DND-41 (cell line): ENCODE measurements at regions not wholly inside any gene's neighbourhood (a gene's known extent, or its start where the extent isn't known, plus 50 kb on each side); places are given as distances from the start of the nearest gene placed in this dataset.

ENCODE experiments used
- ATAC-seq: fragments of 200-7000 bp; cut with Tn5 transposase; 3 replicates; pipeline ENCODE4 v1.9.1; 2021; ENCODE audit warnings: low read depth; ENCODE audit not compliant: insufficient read depth
- DNase-seq: peaks from one replicate; pipeline ENCODE4 v3.0.0-alpha.2; 2020
- H2AFZ ChIP-seq: 2 replicates; pipeline ENCODE4 v1.6.0; 2012; ENCODE audit warnings: low read depth, low read length
- H3K27ac ChIP-seq: 2 replicates; pipeline ENCODE4 v1.5.1; 2012; ENCODE audit warnings: low read length, inconsistent platforms
- H3K27me3 ChIP-seq: fragments of 200-600 bp; sonication (generic); 2 replicates; pipeline ENCODE4 v1.6.0; 2012; ENCODE audit warnings: low read length, mild to moderate bottlenecking, inconsistent platforms; ENCODE audit not compliant: insufficient read depth, poor library complexity
- H3K36me3 ChIP-seq: 2 replicates; pipeline ENCODE4 v1.5.1; 2012; ENCODE audit warnings: low read length, inconsistent platforms; ENCODE audit not compliant: insufficient read depth
- H3K4me1 ChIP-seq: 2 replicates; pipeline ENCODE4 v1.5.1; 2012; ENCODE audit warnings: mild to moderate bottlenecking, low read length; ENCODE audit not compliant: insufficient read depth
- H3K4me2 ChIP-seq: 2 replicates; pipeline ENCODE4 v1.6.0; 2012; ENCODE audit warnings: mild to moderate bottlenecking, moderate library complexity, low read length, inconsistent platforms; ENCODE audit not compliant: insufficient read depth
- H3K4me3 ChIP-seq, 2 experiments: fragments of 200-600 bp in 1 of 2; shearing (Covaris generic) in 1 of 2; 2 replicates each; pipeline ENCODE4 v1.5.1; 2012 to 2016; ENCODE audit warnings: inconsistent platforms in 2 of 2, low read length in 2 of 2, mild to moderate bottlenecking in 2 of 2, low read depth in 1 of 2, moderate library complexity in 1 of 2
- H3K79me2 ChIP-seq: 2 replicates; pipeline ENCODE4 v1.6.0; 2012; ENCODE audit warnings: low read length, inconsistent platforms; ENCODE audit not compliant: insufficient read depth
- H3K9ac ChIP-seq: 2 replicates; pipeline ENCODE4 v1.6.0; 2012; ENCODE audit warnings: low read depth, mild to moderate bottlenecking, inconsistent platforms, low read length, moderate library complexity
- H3K9me3 ChIP-seq: 2 replicates; pipeline ENCODE4 v1.5.1; 2012; ENCODE audit warnings: low read length, moderate library complexity, mild to moderate bottlenecking, inconsistent platforms; ENCODE audit not compliant: insufficient read depth, severe bottlenecking
- H4K20me1 ChIP-seq: 2 replicates; pipeline ENCODE4 v1.6.0; 2012; ENCODE audit warnings: low read length; ENCODE audit not compliant: insufficient read depth
- EZH2 ChIP-seq: IDR thresholded peaks from 3 replicates; pipeline ENCODE4 v1.6.1; 2012; ENCODE audit warnings: borderline replicate concordance, low read depth, mild to moderate bottlenecking, moderate library complexity, low read length, inconsistent platforms; ENCODE audit not compliant: severe bottlenecking
- TF ChIP-seq, protein P1 (sequence below): IDR thresholded peaks from 2 replicates; pipeline ENCODE4 v1.5.1; 2012; ENCODE audit warnings: borderline replicate concordance, low read length, moderate library complexity, mild to moderate bottlenecking; ENCODE audit not compliant: poor library complexity, severe bottlenecking; ENCODE audit errors: extremely low read depth

DNA sequence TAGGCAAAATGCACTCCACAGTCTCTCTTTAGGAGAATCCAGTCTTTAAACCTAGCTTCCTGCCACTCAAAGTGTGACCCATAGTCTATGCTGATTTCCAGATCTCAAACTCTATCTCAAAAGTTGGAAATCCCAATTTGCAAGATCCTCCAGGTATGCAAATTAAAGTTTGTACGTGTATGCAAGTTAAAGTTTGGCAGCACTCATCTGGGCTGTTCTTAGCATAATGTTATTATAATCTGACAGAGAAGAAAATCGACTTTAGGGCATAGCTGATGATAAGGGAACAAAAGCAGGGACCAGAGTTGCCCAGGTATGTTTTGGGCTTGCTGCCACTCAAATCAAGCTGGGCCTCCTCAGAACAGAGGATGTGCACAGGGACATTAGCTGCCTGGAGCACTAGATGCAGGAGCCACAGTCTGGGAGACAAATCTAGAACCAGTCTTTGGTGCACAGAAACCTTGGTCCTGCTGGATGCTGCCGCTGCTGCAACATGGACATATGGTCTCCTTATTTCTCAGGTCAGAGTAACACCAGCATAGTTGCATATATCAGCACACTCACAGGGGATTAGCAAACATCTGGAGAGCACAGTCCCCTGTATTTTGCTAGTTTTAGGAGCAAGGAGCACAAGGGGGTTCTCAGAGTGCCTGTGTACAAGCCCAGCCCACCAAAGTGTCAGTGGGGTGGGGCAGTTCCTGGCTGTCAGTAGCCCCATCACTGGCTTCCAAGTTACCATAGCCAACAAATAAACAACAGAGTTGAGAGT lies 242.6 kb downstream of the TTC32 start:
- Histone ChIP-seq H3K9me3 (no peaks in the 10 kb centered on the region), H3K4me3 (no peak overlapping the region), H3K27ac (no peak overlapping the region), H3K36me3 (no peaks in the 10 kb centered on the region), H3K27me3 (no peaks in the 10 kb centered on the region), H3K79me2 (no peaks in the 10 kb centered on the region), H3K9ac (no peak overlapping the region), H3K4me2 (no peak overlapping the region), H4K20me1 (no peaks in the 10 kb centered on the region), H3K4me1 (no peaks in the 10 kb centered on the region), H2AFZ (no peak overlapping the region)
- TF ChIP-seq, protein P1, sequence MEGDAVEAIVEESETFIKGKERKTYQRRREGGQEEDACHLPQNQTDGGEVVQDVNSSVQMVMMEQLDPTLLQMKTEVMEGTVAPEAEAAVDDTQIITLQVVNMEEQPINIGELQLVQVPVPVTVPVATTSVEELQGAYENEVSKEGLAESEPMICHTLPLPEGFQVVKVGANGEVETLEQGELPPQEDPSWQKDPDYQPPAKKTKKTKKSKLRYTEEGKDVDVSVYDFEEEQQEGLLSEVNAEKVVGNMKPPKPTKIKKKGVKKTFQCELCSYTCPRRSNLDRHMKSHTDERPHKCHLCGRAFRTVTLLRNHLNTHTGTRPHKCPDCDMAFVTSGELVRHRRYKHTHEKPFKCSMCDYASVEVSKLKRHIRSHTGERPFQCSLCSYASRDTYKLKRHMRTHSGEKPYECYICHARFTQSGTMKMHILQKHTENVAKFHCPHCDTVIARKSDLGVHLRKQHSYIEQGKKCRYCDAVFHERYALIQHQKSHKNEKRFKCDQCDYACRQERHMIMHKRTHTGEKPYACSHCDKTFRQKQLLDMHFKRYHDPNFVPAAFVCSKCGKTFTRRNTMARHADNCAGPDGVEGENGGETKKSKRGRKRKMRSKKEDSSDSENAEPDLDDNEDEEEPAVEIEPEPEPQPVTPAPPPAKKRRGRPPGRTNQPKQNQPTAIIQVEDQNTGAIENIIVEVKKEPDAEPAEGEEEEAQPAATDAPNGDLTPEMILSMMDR, result no peak
- TF ChIP-seq EZH2, result no peak
- DNase-seq (no peak), ATAC-seq (no peak)

DNA sequence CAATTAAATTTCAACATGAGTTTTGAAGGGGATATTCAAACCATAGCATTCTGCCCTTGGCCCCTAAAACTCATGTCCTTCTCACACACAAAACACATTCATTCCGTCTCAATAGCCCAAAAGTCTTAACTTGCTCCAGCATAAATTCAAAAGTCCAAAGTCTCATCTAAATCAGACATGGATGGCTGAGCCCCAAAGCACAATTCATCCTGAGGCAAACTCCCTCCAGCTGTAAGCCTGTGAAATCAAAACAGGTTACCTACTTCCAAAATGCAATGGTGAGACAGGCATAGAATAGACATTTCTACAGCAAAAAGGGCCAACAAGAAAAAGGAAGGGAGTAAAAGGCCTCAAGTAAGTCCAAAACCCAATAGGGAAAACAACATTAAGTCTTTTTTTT lies 245.8 kb downstream of the TTC32 start:
- no peaks in the 10 kb centered on the region for H3K36me3 ChIP-seq
- H3K4me1 ChIP-seq, result no peaks in the 10 kb centered on the region
- no peak overlapping the region for H3K4me2 ChIP-seq
- H2AFZ ChIP-seq, result no peak overlapping the region
- H3K9ac ChIP-seq, result no peak overlapping the region
- no peak for ATAC-seq
- no peak overlapping the region for H3K4me3 ChIP-seq
- TF ChIP-seq EZH2, result no peak
- TF ChIP-seq, protein P1, result no peak
- no peaks in the 10 kb centered on the region for H3K79me2 ChIP-seq
- H3K27me3 ChIP-seq, result no peaks in the 10 kb centered on the region
- DNase-seq, result no peak
- H3K9me3 ChIP-seq, result no peaks in the 10 kb centered on the region
- no peak overlapping the region for H3K27ac ChIP-seq
- H4K20me1 ChIP-seq, result no peaks in the 10 kb centered on the region

DNA sequence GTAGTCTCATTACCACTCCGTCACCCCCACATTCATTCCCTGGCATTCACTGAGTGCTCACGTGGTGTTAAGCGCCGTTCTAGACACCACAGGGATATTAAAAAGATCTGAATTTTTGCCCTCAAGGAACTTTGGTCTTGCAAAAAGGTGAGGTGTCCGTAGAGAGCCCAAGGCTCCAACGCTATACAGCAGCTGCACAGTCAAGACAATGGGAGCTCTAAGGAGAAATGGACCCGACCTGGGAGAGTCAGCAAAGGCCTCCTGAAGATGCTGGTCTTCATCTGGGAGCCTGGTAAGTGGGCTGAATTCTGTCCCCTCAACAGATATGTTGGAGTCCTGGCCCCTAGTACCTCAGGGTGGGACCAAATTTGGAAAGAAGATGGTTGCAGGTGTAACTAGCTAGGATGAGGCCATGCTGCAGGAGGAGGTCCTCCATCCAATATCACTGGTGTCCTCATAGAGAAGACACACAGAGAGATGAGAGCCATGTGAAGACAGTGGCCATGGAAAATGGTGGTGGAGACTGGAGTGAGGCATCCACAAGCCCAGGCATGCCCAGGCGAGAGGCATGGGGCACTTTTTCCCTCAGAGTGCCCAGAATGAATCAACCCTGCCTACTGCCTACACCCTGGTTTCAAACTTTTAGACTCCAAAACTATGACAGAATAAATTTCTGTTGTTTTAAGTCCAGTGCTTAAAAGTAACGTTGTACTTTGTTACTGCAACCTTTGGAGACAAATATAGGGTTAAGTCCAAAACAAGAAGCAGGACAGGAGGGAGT lies 247.3 kb downstream of the TTC32 start:
- TF ChIP-seq EZH2, result no peak
- TF ChIP-seq, protein P1, result no peak
- Histone ChIP-seq H3K9ac (no peak overlapping the region), H3K27me3 (no peaks in the 10 kb centered on the region), H2AFZ (no peak overlapping the region), H4K20me1 (no peaks in the 10 kb centered on the region), H3K4me1 (no peaks in the 10 kb centered on the region), H3K79me2 (no peaks in the 10 kb centered on the region), H3K36me3 (no peaks in the 10 kb centered on the region), H3K4me3 (no peak overlapping the region), H3K9me3 (no peaks in the 10 kb centered on the region), H3K4me2 (no peak overlapping the region), H3K27ac (no peak overlapping the region)
- ATAC-seq (no peak), DNase-seq (no peak)
